RKO (cell line): ENCODE measurements at regions not wholly inside any gene's neighbourhood (a gene's known extent, or its start where the extent isn't known, plus 50 kb on each side); places are given as distances from the start of the nearest gene placed in this dataset.
"Not testable (repeated sequence)": the region's sequence is repeated elsewhere in the genome, so short reads cannot be mapped to it uniquely, and the experiment has no call there.

Source experiments
- DNase-seq: peaks from one replicate; pipeline ENCODE4 v3.0.0-alpha.2; 2016; ENCODE audit warnings: low spot score

- DNase-seq, result no peak
Observed at GRCh38 chr21:21858502-21859334, 860.5 kb downstream of the NCAM2 start.

DNA sequence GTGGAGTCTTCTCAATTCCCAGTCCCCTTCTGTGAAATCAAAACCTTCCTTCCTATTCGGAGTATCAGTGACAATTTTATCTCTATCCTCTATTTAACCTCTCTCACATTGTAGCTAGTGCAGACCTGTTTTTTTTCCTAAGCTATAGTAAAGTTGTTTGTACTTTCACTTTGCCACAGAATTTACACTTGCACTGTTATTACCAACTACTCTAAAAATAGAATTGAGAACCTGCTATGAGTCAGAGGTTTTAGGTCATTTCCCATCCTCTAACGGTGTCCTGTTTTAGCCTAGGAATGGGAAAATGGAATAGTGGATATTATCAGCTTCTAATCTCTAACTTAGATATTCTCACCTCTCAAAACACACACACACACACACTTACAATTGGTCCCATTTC, 862.7 kb downstream of the NCAM2 start:
- DNase-seq, result no peak

DNA sequence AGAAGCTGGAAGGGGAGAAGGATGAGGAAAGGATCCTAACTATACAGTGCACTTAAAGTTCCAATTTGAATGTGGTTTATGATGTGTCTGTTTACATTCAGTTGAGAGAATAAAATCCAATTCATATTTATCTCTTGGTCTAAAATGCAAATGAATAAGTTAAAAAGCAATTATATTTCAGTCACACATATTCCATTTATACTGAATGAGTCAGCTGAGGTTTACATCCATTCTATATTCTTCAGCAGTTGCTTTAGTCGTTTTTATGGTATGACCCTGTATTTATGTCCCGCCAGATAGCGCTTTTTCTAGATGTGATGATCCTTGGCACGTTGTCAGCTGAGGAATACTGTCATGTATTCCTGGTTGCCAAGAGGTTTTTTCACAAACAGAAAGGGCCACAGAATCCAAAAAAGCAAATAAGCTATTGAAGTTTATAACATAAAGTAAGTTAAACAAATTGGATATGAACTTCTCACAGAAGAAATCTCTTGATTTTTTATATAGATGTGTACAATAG, 866.2 kb downstream of the NCAM2 start:
- DNase-seq, result no peak

- no peak for DNase-seq
Observed at GRCh38 chr21:21897275-21897883, 899.2 kb downstream of the NCAM2 start.

GRCh38 chr21:21898801-21899200, 900.6 kb downstream of the NCAM2 start:
- no peak for DNase-seq

DNA sequence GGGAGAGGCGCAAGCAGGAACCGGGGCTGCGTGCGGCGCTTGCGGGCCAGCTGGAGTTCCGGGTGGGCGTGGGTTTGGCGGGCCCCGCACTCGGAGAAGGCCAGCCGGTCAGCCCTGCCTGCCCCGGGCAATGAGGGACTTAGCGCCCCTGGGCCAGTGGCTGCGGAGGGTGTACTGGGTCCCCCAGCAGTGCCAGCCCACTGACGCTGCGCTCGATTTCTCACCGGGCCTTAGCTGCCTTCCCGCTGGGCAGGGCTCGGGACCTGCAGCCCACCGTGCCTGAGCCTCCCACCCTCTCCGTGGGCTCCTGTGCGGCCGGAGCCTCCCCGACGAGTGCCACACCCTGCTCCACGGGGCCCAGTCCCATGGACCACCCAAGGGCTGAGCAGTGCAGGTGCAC, 904.2 kb downstream of the NCAM2 start:
- DNase-seq, result not testable (repeated sequence)

DNA sequence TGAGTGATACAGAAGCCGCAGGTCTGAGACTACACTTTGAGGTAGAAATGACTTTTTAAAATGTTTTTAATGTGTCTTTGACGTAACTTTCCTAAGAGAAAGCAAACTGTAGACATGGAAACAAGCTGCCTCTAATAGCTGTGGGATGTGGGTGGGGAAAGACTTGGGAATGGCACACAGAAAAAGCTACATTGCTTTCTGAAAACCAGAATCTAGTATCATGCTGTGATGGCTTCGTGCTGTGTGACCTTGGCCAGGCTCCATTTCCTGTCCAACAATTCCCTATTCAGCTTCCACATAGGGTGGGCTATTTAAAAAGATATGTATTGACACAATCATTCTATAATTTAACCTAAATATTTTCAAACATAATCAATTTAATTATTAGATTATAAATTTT, 909.1 kb downstream of the NCAM2 start:
- no peak for DNase-seq

DNA sequence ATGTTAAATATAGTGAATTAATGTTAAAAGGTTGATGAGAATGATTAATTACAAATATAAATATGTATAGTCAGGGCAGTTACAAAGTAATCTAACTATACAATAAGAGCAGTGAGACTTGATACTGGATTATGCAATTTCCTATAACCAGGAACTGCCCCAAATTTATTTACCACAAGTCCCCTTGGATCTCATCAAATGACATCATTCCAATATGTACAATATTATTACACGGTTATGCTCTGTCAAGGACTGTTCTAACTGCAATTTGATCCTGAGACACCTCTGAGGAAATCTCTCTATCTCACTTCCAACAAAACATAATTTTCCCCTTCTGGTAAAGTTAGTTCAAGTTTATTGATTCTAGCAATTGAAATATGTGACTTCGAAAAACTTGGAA, 917.6 kb downstream of the NCAM2 start:
- no peak for DNase-seq

DNA sequence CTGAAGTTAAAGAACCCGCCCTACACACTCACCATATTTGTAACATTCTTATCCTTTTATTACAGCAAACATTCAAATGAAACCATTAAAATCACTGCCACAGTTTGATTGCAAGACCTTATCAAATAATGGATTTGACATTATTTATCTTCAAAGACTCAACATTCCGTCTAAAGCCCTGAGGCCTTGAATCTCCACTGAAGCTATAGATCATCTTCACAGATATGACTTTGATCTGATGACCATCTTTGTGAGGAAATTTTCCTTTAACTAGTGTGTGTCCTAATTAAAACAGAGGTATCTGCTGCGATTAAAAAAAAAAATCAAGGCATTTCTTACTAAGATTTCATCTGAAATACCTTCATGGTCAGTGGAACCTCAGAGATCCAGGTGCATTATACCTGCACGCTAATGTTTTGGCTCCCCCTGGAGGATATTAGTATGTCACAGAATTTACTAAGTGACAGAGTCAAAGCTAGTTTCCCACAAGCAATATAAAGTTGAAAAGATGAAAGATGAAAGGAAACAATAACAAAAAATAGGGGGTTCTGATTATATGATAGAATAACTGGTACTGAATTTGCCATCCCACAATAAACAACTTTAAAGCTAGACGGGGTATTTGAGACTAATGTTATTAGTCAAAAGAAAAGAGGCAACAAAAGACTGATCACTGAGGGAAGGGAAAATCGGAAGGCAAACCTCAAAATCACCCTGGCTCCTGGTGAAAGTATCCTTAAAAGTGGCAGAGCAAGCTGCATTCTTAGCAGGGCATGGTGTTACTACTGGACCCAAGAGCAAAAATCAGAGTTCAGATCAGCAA, 923.4 kb downstream of the NCAM2 start:
- peak; percentile 2 for DNase-seq

DNA sequence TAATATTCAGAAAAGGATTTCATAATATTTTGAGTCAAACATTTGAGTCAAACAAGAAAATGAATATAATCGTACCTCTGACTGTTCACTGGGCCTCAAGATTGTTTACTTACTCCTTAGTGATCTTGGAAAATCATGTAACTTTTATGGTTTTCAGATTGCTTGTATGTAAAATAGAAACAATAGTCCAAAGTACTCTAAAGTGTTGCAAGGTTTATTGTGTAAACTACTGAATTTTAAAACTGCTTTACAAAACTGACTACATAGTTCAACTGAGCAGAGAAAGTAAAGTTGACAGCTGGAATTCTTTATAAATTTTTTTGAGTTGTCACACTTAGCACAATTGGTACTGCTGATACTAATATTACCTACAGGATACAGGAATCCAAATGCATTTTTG, 931.0 kb downstream of the NCAM2 start:
- DNase-seq, result no peak

- no peak for DNase-seq
Observed at GRCh38 chr21:21929789-21930188, 931.6 kb downstream of the NCAM2 start.

DNA sequence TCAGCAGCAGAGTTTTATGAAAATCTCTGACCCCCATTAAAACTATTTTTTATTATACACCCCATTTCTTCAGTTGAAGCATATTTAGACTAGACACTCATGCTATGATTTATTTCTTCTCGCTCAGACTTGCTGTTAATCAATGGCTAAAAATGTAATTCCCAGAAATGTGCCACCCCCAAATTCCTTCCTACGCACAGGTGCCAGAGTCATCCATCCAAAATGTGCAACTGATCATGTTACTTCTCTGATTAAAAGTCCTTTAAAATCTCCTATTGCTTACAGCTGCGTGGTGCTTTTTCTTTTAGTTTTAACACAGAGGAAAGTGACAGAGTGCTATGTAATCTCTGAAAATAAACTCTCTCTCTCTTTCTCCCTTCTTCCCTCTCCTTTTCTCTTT, 954.4 kb downstream of the NCAM2 start:
- DNase-seq, result no peak

DNA sequence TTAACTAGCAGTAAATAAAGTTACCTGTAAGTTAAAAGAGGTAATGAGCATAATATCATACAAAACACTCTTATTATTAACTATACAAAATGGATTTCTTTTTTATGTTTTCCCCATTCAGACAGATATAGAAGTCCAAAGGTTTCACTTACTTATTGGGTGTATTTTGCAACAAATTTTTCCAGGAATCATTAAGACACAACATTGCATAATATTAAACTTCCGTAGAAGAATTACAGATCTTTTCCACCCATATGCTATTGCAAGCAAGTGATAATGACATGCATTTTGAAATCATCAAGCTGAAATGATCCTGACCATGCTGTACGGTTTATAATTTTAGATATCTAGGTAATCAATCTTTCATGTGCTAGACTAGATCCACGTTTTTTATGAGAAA, 957.0 kb downstream of the NCAM2 start:
- no peak for DNase-seq

DNA sequence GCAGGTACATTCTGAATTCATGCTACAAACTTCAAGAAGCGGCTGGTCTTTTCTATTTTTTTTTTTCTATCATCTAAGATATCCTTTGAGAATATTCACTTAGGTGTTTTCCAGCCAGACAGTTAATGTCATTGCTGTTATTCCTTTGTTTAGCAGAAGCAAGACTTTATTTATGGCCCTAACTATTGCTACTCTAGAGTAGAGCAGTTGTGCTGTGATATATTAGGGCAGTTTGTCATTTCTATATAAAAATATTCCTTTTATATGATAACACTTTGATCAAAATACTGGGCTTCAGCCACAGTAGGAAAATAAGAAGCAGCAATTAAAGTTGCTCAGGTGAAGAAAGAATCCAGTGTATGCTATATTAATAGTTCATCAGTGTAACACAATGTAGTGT, 959.3 kb downstream of the NCAM2 start:
- no peak for DNase-seq

- no peak for DNase-seq
Observed at GRCh38 chr21:21963911-21964310, 965.7 kb downstream of the NCAM2 start.

GRCh38 chr21:21968810-21969209, 970.6 kb downstream of the NCAM2 start:
- no peak for DNase-seq

GRCh38 chr21:21969211-21969610, 971.0 kb downstream of the NCAM2 start:
- DNase-seq, result no peak

DNA sequence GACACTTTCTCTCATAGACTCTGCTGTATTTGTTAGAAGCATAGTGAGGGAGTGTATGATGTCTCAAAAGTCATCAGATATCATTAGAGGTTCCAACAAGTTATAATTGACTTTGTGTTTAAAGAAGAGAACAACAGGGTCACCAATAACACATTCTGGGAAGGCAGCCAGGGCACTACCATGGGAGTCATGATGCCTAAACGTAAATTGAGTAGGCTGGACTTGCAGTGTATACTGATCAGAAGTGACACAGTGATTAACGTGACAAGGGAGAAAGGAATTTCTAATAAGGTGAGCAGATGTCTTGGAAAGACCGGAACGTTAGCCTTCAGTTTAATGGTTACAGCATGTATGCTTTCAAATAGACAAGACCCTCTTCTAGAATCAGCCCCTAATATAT, 973.2 kb downstream of the NCAM2 start:
- DNase-seq, result no peak

GRCh38 chr21:21973806-21974205, 975.6 kb downstream of the NCAM2 start:
- DNase-seq, result no peak

DNA sequence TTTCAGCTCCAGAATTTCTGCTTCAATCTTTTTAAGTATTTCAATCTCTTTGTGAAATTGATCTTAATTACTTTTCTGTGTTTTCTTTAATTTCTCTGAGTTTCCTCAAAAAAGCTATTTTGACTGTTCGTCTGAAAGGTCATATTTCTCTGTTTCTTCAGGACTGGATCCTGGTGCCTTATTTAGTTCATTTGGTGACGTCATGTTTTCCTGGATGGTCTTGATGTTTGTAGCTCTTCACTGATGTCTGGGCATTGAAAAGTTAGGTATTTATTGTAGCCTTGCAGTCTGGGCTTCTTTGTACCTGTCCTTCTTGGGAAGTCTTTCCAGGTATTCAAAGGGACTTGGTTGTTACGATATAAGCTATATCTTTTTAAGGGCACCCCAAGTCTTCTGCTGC, 998.7 kb downstream of the NCAM2 start:
- no peak for DNase-seq

DNA sequence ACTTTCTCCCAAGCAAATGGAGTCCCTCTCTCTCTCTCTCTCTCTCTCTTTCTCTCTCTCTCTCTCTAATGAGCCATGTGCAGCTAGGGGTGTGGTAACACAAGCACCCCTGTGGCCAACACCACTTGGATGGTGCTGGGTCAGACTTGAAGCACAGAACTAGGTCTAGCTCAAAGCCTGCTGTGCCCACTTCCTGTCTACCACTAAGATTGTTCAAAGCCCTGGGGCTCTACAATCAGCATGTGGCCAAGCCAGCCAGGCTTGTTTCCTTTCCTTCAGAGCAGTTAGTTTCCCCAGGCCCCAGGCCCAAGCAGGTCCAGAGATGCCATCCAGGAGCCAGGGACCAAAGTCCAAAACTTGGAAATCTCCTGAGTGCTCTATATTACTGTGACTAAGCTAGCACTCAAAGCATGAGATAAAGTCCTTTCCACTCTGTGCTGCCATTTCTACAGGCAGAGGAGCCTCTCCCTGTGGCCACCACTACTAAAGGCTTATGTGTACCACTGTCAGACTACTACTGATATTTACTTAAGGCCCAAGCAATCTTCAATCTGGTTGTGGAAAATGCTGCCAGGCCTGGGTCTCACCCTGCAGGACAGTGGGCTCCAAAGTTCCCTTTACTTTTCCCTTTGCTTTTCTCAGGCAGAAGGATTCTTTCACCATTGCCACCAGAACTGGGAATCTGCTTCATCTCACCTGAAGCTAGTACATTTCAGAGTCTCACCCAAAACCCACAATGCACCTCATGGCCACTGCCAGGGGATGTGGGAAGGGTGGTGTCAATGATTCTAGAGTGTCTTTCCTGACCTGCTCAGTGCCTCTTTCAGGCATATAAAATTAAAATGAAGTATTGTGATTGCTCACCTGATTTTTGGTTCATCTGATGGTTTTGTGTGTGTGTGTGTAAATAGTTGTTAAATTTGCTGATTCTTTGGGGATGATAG, 999.5 kb downstream of the NCAM2 start:
- DNase-seq, result no peak

DNA sequence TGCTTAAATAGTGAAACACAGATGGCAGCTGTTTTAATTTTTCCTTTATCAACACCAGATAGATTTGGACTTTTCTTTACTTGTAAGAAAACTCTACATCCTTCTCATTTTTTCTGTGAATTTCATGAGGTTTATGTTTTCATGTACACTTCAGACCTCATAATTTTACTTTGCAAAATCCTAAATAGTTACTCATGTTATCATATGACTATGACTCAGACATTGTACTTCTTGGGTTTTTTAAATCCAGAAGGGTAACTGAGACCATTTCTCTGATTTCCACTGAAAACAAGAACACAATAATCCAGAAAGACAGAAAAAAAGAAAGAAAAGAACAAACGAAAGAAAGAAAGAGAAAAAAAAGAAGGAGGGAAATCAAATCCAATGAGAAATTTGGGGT, 1021.6 kb downstream of the NCAM2 start:
- DNase-seq, result no peak
